Iris pigment epithelial cell (primary cell): ENCODE measurements at regions not wholly inside any gene's neighbourhood (a gene's known extent, or its start where the extent isn't known, plus 50 kb on each side); places are given as distances from the start of the nearest gene placed in this dataset.
A peak's percentile ranks its signal among the peaks of the same experiment; 100 is the strongest.
"Not testable (repeated sequence)": the region's sequence is repeated elsewhere in the genome, so short reads cannot be mapped to it uniquely, and the experiment has no call there.

Source experiments
- DNase-seq: peaks from one replicate; pipeline ENCODE4 v3.0.0-alpha.2; 2011; ENCODE audit warnings: low read depth

DNA sequence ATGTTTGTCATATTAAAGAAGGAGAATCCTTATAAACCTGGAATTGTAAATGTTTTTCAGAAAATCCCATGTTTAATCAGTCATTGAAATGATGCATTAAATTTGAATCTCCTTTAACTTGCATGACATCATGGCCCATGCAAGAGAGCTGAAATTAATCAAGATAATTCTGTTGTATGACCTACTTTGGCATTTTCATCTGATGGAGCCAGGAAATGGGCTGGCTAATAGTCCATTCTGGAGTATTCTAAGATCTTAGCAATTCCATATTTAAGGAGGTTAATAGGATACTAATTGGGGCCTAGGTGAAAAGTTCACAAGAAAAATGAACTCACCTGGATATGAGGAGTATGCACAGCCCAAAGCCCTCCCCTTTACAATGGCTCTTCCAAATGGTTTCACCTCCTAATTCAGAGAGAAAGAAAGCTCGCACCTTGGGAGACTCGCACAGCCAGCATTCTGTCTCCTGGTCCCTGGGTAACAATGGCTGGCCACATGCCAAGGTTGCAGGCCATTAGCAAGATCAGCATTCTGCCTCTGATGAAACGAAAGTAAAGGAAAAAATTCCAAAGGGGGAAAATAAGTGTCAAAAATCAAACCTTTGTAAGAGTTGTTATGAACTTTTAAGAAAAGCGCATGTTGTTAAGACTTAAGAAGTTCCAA is 786.4 kb downstream of the MCTP2 start:
- no peak for DNase-seq

DNA sequence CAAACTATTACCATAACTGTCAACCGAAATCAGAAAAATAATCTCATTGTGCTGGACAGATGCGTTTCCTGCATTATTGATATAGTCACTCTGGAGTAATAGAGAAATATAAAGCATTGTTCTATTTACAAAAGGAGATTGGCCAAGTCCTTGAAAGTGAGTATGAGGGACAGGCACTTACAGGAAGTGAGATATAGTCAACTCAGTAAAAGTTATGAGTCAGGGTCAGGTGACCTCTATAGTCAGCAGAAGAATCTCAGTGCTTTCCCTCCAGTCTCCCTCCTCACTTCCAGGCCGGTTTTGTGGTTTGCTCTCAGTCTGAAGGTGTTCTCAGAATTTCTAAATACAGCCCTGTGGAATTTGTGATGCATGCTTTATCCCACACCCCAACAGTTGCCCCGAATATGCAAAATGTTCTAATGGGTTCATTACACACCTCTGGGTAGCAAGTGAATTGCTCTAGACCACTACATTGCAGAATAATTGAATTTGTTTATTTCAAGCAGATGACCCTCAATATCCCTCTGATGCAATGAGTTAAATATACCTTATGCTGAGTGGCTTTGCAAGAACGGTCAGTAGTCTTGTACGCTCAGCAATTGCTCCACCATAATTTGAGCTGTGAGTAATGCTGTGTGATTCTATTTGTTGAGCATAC is 787.7 kb downstream of the MCTP2 start:
- peak; percentile 94 for DNase-seq

DNA sequence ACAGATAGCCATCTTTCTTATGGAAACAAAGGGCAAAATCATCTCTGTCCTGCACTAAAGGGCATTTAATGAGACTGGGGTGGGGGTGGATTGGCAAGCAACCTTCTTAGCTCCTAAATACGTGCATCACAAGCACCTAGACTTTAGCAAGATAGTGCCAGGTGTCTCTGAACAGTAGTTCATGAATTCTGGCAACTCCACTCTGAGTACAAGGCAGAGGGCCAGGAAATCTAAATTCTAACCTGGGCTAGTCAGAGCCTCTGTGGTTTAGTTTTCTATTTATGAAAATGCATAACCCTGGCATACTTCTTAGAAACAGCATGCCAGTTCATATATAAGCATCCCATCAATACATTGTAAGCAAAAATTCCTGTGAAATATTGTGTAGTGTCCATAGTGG is 788.5 kb downstream of the MCTP2 start:
- DNase-seq = peak; percentile 11

DNA sequence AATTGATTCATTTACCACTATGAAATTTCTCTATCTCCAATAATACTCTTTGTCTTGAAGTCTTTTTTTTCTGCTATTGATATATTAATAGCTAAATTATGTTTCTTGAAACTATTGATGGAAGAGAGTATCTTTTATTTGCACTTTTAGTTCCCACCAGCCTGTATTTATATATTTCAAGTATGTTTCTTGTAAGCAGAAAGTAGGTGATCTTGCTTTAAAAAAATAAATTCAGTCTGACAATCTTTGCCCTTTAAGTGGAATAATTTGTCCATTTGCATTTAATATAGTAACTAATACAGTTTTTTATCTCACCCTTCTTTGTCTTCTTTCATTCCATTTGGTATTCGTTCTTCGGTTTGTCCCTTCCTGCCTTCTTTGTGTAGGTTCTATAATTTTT is 790.5 kb downstream of the MCTP2 start:
- DNase-seq = no peak

DNA sequence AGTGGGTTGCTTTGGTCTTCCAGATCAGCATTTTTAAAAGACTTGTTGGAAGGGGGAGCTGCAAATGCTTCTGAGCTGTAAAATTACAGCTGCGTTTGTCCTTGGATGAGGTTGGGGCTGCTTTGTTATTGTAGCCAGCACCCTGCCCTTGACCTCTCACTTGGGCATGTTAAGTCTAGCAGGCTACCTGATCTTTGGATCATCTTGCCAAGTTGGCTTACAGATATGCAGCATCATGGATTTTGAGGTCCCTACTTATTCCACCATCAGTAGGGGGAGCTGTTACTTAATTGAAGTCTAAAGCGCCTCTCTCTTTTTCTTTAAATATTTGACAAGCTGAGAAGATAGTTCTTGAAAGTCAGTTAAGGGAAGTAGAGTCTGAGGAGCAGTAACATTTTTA is 793.0 kb downstream of the MCTP2 start:
- DNase-seq = peak; percentile 71

DNA sequence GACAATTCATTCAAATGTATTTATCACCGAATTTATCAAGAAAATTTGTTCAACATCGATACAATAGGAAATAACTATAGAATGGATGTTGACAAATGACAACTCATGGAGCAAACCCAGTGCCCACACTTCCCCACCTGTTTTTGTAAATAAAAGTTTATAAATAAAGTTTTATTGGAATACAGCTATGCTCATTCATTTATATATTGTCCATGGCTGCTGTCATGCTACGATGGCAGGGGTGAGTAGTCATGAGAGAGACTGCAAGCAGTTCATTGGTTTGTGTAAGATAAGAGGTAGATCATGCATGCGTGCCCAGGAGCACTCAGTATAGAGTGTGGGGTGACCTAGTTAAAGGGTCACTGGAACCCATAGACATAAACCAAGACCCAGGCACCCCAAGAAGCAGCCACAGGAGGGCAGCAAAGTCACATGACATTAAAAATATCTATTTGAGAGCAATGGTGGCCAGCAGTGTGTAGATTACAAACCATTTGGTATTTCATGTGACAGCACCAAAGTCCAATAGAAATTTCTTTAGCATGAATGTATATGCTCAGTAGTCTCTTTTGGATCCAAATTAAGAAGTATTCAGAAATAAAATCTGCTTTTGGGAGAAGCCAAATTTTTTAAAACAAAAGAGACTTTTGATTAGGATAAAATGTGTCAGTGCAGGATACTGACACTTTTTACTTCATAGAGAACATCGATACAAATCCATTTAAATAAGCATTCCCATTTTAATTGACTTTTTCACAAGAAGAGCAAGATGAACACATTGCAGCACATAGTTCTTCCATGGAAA is 794.8 kb downstream of the MCTP2 start:
- peak; percentile 64 for DNase-seq

DNA sequence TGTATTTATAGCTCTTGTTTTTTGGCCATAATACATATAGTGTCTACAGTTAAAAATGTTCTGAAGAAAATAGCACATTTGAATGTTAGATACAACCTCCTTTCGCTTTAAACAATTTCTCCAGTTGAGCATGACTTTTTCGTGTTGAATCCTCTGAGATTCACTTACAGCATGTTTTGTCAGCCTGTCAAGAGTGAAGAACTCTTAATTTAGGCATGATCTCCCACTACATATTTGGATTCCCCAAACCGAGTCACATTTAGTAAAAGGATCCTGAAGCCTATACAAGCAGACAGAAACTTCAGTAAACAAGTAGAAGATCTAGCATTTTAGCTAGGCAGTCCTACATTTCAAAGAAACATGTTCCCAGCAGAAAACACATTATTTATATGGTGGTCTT is 796.6 kb downstream of the MCTP2 start:
- no peak for DNase-seq

DNA sequence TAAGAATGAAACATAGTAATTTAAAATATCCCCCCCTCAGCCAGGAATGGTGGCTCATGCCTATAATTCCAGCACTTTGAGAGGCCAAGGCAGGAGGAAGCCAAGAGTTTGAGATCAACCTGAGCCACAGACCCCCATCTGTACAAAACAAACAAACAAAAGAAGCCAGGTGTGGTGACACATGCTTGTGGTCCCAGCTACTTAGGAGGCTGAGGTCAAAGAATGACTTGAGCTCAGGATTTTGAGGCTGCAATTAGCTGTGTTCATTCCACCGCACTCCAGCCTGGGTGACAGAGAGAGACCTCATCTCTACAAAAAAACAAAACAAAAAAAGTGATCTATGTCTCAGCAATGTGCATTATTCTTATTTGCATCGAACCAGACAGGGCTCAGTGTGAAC is 800.8 kb downstream of the MCTP2 start:
- DNase-seq = peak; percentile 22

DNA sequence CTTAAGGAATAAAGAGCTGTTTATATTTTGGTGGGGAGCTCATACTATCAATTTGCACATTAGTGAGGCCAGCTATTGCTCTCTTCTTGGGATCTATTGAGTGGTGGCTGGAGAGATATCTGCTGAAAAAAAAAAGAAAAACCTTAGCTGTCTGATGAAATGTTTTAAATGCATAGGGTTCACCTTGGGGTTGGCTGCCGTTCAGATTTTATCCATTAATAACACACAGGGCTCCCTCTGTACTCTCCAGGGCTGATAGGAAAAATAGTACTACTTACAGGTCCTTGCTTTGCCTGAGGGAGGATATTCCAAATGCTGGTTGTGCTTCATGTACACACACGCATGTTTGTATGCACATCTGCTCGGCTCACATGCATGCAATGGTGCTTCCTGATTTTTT is 803.7 kb downstream of the MCTP2 start:
- no peak for DNase-seq

DNA sequence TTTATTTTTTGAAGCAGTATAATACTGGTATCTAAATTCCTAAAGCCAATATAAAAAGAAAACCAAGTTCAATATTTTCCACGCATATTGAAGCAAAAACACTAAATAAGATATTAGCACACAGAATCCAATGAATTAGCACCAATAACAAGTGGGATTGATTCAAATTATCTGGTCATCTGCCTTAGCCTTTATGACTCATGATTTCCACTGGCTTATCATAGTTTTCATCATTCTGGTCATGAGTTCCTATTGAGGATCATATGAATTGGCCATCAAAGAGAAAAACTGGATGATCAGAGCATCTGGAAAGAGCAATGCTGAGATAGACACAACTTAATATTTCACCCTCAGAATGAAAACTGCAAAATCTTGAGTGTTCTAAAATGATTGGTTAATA is 809.9 kb downstream of the MCTP2 start:
- peak; percentile 41 for DNase-seq

DNA sequence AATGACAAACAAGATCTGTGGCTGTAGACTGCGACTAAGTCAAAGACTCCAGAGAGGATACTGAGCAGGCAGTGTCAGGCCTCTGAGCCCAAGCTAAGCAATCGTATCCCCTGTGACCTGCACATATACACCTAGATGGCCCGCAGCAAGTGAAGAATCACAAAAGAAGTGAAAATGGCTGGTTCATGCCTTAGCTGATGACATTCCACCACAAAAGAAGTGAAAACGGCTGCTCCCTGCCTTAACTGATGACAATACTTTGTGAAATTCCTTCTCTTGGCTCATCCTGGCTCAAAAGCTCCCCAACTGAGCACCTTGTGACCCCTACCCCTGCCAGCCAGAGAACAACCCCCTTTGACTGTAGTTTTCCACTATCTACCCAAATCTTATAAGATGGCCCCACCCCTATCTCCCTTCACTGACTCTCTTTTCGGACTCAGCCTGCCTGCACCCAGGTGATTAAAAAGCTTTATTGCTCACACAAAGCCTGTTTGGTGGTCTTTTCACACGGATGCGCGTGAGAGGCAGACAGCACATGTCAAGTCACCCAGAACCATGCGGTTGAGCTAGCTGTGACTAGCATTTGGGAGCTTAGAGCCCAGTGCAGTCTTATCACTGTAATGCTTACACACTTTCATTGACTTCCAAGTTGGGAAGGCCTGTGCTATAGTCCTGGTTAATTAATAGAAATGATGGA is 812.0 kb downstream of the MCTP2 start:
- DNase-seq = not testable (repeated sequence)

DNA sequence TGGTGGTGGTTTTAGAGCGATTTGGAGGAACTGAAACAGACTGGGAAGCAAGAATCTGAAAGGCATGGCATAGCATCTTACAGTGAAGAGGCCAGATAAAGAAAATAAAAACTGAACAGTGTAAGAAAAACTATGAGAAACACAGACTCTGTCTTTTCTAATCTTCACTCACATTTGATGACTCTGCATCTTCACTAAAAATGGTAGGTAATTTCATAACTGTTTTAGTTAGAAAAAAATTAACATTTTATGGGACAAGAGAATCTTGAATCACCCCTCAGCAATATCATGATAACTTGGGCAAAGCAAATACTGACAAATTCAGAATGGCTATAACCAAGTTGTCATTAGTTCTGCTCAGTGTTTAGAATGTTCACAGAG is 812.6 kb downstream of the MCTP2 start:
- DNase-seq = no peak

DNA sequence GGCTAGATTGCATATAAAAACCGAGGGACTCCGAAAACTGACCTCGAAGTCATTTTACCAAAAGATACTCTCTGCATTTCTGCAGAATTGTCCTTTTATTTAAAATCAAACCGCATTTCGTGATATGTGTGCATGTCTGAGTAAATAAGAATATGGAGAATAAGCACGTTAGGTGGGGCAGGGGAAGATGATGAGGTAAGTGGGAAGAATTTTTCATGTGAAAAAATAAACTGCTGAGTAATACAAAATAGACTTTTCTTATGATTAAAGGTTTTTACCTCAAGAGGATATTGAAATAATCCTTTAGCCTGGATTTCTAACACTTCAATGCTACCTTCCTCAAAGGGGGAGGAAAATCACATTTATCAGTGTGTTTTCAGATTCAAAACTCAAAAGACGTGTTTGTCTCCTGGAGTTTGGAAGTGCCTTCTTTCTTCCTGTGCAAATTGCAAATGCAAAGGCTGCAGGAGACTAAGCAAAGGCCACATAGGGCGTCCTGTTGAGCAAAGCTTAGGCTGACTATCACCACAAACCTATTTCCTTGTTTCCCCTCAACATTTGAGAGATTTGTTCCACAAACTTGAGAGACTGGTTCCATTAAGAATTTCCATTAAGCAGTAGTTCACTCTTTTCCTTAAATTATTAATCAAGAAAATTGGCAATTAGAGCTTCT is 813.5 kb downstream of the MCTP2 start:
- no peak for DNase-seq

DNA sequence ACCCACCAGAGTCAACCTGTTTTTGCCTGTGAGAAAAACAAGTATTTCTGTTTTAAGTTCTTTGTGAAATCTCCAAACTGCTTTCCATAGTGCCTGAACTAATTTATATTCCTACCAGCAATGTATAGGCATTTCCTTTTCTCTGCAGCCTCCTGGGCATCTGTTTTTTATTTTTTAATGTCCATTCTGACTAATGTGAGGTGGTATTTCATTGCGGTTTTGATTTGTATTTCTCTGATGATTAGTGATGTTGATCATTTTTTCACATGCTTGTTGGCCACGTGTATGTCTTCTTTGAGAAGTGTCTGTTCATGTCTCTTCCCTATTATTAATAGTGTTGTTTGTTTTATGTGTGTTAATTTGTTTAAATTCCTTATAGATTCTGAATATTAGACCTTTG is 820.5 kb downstream of the MCTP2 start:
- DNase-seq = peak; percentile 36

DNA sequence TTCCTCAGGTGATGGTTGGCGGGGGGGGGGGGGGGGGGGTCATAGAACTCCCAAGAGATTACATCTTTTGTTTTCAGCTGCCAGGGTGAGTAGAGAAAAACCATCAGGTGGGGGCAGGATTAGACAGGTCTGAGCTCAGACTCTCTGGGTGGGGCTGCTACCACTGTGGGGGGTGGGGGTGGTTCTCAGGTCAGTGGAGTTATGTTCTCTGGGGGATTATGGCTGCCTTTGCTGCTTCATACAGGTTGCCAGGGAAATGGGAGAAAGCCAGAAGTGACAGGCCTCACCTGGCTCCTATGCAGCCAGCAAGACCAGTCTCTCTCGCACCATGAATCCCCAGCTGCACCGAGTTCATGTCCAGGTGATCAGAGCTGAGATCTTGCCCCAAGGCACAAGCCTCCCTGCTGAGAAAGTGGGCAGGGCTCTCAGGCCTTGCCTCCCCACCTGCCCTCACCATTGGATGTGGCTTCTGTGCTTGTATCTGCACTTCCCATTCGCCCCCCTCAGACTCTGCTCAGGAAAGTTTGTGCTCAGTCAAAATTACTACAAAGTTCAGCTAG is 828.1 kb downstream of the MCTP2 start:
- no peak for DNase-seq

DNA sequence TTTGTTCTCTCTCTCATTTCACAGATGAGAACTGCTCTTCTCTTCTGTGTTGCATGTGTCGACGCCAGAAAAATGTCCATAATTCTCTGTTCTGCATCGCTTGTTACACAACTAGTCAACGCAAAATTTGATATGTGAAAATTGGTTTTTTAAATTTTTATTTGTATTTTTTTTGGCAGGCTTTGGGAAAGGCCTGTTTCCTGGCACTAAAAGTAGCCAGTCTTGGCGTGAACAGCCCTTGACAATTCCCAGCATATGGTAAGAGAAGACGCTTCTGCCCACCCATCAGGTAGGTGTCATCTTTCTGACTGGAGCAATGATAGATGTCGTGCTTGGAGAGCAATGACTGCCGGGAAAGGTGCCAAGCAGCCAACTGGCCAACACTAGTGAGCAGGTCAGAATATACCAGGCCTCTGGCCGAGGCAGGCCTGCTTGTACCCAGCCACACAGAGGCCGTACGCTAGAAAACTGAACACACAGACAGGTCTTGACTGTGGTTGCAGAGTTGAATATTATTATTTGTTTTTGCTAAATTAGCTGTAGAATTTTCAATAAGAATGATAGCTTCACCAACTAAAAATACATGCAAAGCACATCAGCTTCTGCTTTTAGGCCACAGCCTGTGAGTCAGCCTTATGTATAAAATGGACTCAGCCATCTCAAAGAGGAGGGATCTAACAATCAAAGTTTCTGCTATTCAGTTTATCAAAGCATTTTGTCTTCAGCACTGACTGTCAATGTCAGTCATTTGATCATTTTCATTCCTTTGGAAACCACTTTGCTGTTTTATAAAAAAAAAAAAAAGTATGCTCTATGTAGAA is 837.5 kb downstream of the MCTP2 start:
- DNase-seq = no peak

DNA sequence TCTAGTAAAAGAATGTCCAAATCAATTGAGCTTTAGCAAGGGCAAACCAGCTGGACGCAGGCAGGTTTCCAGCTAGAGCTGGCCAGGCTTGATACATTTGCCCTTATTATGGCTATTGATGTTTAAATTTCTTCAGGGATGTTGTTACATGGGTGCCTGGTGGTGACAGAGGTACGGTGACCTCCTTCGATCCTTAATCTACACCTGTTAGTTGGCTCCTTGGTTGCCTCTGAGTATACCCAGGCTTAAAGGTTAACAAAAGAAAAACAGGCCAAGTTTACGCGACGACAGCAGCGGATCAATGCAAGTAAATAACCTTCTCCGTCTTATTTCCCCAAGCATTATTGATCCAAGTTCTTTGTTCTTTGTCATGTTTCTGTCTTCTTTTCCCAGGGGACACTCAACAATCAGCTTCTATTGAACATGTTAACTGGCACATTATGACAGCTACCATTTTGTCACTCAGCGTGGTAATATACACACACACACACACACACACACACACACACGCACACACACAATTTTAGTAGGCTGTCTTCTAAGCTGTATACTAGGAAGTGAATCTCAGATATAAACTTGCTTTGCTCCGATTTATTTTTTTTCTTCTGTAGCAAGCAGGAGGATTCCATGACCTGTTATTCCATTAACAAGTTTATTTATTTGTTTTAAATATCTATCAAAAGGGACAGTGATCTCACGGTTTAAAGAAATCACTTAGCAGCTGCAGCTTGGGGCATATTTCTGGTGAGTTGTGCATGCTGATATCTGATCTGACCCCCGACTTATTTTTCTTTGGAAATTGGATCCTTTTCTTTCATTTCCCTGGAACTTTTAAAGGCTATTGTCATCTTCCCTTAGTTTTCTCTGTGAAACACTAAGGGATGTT is 844.7 kb downstream of the MCTP2 start:
- DNase-seq = no peak

DNA sequence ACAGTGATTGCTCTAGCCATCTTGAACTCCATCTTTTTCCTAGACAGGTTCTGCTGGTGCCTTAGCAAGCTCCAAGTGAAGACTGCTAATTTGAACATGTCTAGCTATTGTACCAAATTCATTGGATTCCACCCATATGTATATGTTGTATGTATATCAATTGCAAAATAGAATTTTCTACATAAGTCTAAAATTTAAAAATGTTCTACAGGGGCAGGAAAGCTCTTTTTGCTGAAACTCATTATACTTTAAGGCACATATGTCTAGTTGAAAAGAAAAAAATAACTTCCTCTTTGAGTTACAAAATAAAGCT is 845.3 kb downstream of the MCTP2 start:
- DNase-seq = no peak

DNA sequence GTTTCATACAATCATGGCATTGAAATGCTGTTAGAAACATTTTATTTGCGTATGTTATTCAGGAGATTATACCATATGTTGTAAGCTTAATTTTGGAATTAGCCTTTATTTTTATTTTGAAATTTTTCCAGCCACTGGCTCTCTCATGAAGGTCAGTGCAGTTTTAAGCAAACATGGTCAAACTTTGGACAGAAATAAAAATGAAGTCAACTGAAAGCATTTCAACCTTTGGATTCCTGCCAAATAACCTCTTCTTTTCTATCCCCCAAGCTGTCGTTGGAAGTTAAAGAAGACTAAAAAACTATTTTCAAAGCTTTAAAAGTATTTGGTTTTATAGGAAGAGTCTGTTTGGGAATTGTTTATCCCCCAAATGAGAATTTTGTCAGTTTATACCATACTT is 846.6 kb downstream of the MCTP2 start:
- DNase-seq = no peak

DNA sequence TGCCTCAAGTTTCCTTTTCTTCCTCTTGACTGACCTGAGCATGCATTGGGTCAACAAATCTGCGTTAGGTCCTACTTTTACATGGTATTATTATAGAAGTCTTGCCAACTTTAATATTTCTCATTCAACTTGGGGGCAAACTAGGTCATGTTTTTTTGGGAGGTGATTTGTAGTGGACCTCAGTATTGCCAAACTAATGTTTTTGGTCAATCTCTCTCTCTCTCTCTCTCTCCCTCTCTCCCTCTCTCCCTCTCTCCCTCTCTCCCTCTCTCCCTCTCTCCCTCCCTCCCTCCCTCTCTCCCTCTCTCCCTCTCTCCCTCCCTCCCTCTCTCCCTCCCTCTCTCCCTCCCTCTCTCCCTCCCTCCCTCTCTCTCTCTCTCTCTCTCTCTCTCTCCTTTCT is 848.9 kb downstream of the MCTP2 start:
- DNase-seq = not testable (repeated sequence)
